HCEC 1CT (cell line): ENCODE measurements at regions not wholly inside any gene's neighbourhood (a gene's known extent, or its start where the extent isn't known, plus 50 kb on each side); places are given as distances from the start of the nearest gene placed in this dataset.
"Not testable (repeated sequence)": the region's sequence is repeated elsewhere in the genome, so short reads cannot be mapped to it uniquely, and the experiment has no call there.

Experiments used
- DNase-seq: peaks from one replicate; pipeline ENCODE4 v3.0.0-alpha.2; 2017

DNA sequence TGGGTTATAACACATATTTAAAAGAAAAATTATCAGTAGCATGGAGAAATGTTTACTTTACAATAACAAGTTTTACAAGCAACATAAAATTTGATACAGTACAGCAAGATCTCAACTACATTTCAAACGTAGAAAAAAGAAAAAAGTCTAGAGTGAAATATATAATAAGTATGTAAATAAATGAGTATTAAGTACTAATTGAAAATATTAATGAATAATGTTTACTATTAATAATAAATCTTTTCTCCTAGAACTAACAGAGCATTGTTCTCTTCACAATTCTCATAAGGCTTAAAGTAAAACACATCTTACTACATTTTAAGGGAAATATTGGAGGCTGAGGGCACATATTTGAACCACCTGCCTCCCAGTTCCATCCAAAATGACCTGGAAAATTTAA, 72.1 kb downstream of the TMEM212 start:
- DNase-seq: no peak

- DNase-seq: no peak
Measured at GRCh38 chr3:171916888-171917287, 73.7 kb downstream of the TMEM212 start.

GRCh38 chr3:171922629-171923028, 79.5 kb downstream of the TMEM212 start:
- not testable (repeated sequence) for DNase-seq

GRCh38 chr3:171923668-171924067, 80.5 kb downstream of the TMEM212 start:
- DNase-seq: not testable (repeated sequence)

GRCh38 chr3:171924864-171925263, 81.7 kb downstream of the TMEM212 start:
- not testable (repeated sequence) for DNase-seq

- no peak for DNase-seq
Measured at GRCh38 chr3:171932153-171932611, 89.0 kb downstream of the TMEM212 start.

GRCh38 chr3:171933441-171933840, 90.3 kb downstream of the TMEM212 start:
- no peak for DNase-seq

DNA sequence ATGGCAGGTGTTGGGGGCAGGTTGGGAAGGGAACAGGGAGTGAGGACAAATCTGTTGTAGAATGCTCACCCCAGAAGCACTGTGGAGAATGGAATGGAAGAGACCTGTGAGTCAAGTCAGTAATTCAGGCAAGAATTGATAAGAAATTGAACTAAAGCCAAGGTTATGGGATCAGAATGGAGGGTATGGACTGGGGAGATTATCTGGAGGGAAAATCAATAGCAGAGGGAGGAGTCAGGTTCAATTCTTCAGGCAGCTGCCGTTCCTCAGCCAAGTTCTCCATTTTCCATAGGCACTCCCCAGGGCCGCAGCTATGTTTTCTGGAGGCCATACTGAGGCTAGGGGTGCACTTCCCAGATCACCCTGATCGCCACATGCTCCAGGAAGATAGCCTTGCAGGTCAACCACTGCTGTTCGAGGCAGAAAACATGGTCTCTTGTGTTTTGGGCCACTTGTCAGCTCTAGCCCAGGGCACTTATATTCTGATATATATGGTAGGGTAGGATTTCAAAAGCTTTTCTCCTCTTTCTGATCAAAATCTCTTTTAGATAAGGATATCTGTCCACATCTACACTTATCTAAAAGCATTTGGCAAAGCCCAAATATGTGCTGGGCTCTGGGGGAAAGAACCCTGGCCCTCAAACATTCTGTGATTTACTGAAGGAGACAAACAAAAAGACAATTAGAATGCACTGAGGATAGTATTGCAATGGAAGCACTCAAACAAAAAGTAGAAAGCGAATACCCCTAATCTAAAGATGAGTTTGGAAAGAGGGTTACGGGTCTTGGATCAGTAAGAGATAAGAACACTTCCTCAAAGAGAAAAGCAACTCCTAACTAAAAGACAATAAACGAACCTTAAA, 92.3 kb downstream of the TMEM212 start:
- DNase-seq: no peak

DNA sequence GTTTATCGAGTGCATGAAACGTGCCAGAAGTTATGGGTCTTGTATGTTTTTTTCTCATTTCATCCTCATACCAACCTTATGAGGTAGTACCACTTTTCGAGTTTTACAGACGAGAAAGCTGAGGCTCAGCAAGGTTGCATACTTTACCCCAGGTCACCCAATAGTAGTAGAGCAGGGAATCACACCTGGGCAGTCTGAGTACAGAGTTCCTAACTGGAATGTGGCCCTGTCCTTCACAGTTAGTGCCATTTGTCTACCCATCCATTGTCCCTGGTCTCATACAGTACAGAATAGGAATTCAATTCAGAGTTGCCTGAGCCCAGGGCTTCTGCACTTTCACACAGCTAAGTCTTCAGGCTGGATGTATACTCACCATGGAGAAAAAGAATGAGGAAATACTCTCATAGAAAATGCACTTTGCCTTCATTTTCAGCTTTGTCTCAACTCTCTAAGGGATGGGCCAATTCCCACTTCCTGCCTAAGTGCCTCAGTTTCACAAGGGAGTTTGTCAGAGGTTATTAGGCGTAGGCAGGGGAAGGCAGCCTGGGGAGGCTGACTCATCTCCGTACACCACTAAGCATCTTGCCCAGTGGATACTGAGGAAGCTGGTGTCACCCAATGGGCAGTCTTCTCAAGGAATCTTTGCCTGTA, 93.2 kb downstream of the TMEM212 start:
- DNase-seq: peak; percentile 55

DNA sequence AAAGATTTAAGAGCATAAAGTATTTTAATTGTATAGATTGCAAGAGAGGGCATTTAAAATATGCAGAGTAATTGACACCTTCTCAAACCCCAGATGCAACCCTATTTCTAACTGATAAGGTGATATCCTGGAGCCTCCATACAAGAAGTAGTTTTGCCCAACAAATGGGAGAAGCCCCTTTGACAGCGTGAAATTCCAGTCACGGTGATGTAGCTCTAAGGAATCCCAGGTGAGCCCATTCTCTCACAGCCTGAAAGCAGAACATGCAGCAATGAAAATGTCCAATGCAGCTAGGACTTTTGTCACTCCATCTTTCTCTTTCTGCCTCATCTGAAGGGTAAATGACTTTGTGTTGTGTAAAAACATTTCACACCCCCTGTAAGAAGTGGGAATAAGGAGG, 96.4 kb downstream of the TMEM212 start:
- no peak for DNase-seq

GRCh38 chr3:171940151-171940649, 97.1 kb downstream of the TMEM212 start:
- DNase-seq: no peak

- no peak for DNase-seq
Measured at GRCh38 chr3:171943262-171944117, 95.9 kb upstream of the FNDC3B start.

DNA sequence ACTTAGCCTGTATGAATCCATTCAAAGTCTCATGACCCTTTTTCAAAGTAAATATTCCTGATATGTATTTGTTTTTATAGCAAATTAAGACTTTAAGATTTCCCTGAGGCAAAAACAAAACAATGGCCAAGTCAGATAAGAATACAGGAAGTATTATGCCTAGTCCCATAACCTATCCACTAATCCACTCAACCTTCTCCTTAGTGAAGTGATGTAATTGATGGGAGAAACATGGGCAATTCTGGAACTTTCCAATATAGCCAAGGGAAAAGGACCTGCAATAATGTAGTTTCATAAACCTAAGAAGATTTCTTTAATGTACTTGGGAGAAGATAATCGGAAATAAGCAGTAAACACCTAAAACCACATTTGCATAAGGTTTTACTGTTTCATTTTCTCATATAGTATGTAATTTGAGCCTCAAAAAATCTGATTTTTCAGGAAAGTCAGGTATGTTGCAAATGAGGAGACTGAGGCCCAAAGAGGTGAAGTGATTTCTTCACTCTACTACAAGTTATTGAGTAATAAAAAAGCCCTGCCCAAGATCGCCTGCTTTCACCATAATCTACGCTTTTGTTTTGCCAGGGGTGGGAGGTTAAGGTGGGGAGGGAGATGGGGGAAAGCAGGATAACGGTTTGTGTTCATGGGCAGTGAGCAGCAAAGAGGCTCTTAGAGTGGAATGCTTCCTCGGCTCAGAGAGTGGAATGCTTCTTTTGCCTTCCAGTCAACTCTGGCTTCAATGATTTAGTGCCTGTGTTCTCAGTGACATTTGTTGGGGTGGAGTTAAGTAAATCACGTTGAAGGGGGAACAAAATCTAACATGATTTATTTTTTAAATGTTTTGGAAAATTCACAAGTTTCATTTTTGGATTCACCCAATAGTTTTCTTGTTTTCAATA, 95.0 kb upstream of the FNDC3B start:
- no peak for DNase-seq

- DNase-seq: no peak
Measured at GRCh38 chr3:171948674-171949073, 90.7 kb upstream of the FNDC3B start.

DNA sequence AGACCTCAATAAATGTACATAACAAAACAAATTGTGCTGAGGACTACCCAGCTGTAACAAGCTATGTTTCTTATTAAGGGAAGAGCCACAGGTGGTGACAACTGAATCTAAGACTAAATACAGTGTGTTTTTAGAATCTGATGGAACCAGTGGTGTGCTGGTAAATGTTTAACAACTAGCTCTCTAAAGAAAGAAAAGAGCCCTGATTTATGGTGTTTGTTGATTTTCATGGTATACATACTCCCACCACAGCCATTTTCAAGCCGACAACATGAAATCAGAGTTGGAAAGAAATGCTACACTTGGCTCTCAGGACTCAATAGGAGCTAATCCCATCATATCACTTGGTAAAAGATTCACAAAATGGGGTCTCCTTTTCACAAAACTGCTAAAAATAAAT, 89.8 kb upstream of the FNDC3B start:
- no peak for DNase-seq

GRCh38 chr3:171950373-171950772, 89.0 kb upstream of the FNDC3B start:
- DNase-seq: peak; percentile 32

- no peak for DNase-seq
Measured at GRCh38 chr3:171951597-171951996, 87.8 kb upstream of the FNDC3B start.

- DNase-seq: peak; percentile 39
Measured at GRCh38 chr3:171953301-171954022, 85.9 kb upstream of the FNDC3B start.

DNA sequence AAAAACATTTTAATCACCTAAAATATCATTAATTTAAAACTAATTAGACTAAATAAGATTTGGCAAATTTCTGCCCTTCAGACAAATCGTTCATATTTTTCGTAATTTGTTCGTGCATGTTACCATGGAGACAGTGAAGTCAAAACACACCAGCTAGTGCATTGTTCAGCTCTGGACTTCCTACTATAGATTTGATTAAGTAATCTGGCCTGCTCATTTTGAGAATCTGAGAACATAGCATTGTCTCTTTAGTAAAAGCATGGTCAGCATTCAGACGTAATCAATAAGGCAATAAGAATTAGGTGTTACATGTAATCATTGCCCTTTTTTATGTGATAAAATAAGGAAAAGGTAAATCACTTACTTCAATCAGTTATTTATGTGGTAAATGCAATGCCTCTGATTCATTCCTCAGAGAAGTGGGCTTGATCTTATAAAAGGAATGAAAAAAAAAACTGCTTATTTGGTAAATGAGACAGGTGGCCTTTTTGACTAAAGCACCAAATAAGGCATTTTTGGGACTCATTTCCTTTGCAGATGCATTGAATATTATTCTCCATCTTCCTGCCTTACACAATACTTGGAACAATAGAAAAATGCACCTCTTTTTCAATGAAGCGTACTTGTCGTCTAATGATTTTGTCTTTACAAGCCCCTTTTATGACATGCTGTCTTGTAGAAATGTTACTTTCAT, 84.5 kb upstream of the FNDC3B start:
- no peak for DNase-seq

DNA sequence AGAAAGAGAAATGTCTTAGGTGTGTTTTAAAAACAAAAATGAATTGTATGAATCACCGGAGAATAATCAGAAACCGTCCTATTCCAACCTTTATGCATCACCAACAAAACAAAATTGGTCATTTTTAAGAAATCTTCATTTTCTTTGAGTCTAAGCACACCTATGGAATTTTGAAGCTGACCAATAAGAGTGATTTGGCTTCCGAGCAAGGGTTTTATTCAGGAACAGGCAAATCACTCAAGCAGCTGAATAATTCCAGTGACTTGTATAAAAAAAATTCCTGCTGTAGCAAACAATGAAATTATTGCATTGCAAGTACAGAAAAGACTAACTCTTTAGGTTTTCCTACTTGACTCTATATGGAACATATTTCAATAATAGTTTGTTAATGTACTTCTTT, 83.8 kb upstream of the FNDC3B start:
- no peak for DNase-seq
